Ishikawa (cell line): ENCODE measurements at regions not wholly inside any gene's neighbourhood (a gene's known extent, or its start where the extent isn't known, plus 50 kb on each side); places are given as distances from the start of the nearest gene placed in this dataset.

Experiments
- CEBPB ChIP-seq: IDR thresholded peaks from 2 replicates; pipeline ENCODE4 v1.6.1; 2012
- CREB1 ChIP-seq: IDR thresholded peaks from 2 replicates; pipeline ENCODE4 v1.6.1; 2012; ENCODE audit warnings: low read depth
- EGR1 ChIP-seq: IDR thresholded peaks from 2 replicates; pipeline ENCODE4 v1.6.1; 2012
- EP300 ChIP-seq: IDR thresholded peaks from 2 replicates; pipeline ENCODE4 v1.6.1; 2012; ENCODE audit warnings: borderline replicate concordance
- FOXM1 ChIP-seq: IDR thresholded peaks from 2 replicates; pipeline ENCODE4 v1.6.1; 2012; ENCODE audit warnings: low read depth, borderline replicate concordance
- NFIC ChIP-seq: IDR thresholded peaks from 2 replicates; pipeline ENCODE4 v1.6.1; 2012
- RAD21 ChIP-seq: IDR thresholded peaks from 2 replicates; pipeline ENCODE4 v1.6.1; 2012; ENCODE audit warnings: low read depth
- REST ChIP-seq: IDR thresholded peaks from 2 replicates; pipeline ENCODE4 v1.6.1; 2012; ENCODE audit warnings: low read depth, mild to moderate bottlenecking
- TAF1 ChIP-seq: IDR thresholded peaks from 2 replicates; pipeline ENCODE4 v1.6.1; 2012; ENCODE audit warnings: low read depth, mild to moderate bottlenecking
- TCF12 ChIP-seq: IDR thresholded peaks from 2 replicates; pipeline ENCODE4 v1.6.1; 2012; ENCODE audit warnings: low read depth
- TEAD4 ChIP-seq: IDR thresholded peaks from 2 replicates; pipeline ENCODE4 v1.6.1; 2012
- USF1 ChIP-seq: IDR thresholded peaks from 2 replicates; pipeline ENCODE4 v1.6.1; 2012
- YY1 ChIP-seq: IDR thresholded peaks from 2 replicates; pipeline ENCODE4 v1.6.1; 2012; ENCODE audit warnings: low read depth
- ZBTB7A ChIP-seq: IDR thresholded peaks from 2 replicates; pipeline ENCODE4 v1.6.1; 2012; ENCODE audit warnings: low read depth
- TF ChIP-seq, protein P1 (sequence below): IDR thresholded peaks from 2 replicates; pipeline ENCODE4 v1.6.1; 2012

- TF ChIP-seq, protein P1, sequence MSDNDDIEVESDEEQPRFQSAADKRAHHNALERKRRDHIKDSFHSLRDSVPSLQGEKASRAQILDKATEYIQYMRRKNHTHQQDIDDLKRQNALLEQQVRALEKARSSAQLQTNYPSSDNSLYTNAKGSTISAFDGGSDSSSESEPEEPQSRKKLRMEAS, result no peak
These were observed 60.5 kb upstream of the ALKAL2 start for GRCh38 chr2:348361-348916.

DNA sequence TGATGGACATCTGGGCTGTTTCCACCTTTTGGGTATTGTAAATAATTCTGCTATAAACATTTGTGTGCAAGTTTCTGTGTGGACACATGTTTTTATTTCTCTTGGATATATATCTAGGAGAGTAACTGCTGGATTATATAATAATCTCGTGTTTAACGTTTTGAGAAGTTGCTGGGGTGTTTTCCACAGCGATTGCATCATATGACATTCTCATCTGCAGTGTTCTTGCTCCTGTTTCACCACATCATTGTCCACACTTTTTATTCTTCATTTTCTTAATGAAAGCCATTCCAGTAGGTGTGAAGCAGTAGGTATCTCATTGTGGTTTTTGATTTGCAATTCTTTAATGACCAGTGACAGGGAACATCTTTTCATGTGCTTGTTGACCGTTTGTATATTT is 56.9 kb upstream of the ALKAL2 start:
- TF ChIP-seq TCF12 (no peak), CREB1 (no peak), YY1 (no peak), TEAD4 (no peak), CEBPB (no peak), USF1 (no peak), RAD21 (no peak), EP300 (no peak), TAF1 (no peak), EGR1 (no peak), NFIC (no peak), REST (no peak), FOXM1 (no peak), ZBTB7A (no peak)
- TF ChIP-seq, protein P1, result no peak

DNA sequence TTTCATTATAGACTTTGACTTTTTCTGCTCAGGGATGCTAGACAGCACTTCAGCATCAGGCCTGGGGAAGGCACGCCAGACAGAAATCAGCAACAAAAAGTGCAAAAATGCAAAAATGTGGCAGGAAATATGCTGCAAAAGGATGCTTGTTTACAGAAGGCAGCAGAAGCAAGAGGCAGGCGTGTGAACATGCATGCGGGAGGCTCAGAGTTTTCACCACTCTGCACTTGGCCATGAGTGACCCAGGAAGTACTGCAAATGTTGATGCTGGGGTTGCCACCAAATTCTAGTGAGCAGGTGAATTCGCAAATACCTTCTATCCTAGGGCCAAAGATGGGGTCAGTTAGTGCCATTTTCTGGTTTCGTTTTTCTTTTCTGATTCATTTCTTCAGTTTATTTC is 55.5 kb upstream of the ALKAL2 start:
- TF ChIP-seq EP300 (no peak), FOXM1 (no peak), EGR1 (no peak), CEBPB (no peak)

- no peak for TF ChIP-seq YY1
- no peak for TF ChIP-seq USF1
- TF ChIP-seq ZBTB7A, result no peak
- TF ChIP-seq TCF12, result no peak
- no peak for TF ChIP-seq TEAD4
- no peak for TF ChIP-seq CREB1
- TF ChIP-seq NFIC, result no peak
- no peak for TF ChIP-seq RAD21
- TF ChIP-seq, protein P1, result no peak
- TF ChIP-seq REST, result no peak
- TF ChIP-seq TAF1, result no peak
- TF ChIP-seq EP300, result no peak
These were observed 54.0 kb upstream of the ALKAL2 start for GRCh38 chr2:341912-342311.

DNA sequence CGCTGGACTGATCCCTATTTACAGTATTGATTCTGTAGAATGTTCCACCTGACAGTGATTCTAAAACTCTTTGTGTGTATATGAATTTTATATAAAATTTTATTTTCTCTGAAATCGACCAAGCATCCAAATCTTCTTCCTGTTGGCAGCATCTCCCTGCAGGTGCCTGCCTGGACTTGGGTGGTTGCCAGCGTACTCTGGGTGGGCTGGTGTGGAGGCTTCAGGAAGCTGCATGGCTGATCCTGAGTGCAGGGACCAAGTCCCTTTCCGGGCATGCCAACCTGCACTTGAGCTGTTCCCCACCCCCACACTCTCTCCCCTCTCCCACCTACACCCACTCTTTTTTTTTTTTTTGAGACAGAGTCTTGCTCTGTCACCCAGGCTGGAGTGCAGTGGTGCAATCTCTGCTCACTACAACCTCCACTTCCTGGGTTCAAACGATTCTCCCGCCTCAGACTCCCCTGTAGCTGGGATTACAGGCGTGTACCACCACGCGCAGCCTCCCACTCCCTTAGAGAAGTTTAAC is 53.2 kb upstream of the ALKAL2 start:
- TF ChIP-seq RAD21 (no peak), USF1 (no peak), CEBPB (no peak), NFIC (no peak), ZBTB7A (no peak), EP300 (no peak), FOXM1 (no peak), TCF12 (no peak), TEAD4 (no peak), YY1 (no peak), CREB1 (no peak), TAF1 (no peak), EGR1 (no peak), REST (no peak)
- TF ChIP-seq, protein P1, result no peak
